GM19467 (cell line): ENCODE measurements at regions not wholly inside any gene's neighbourhood (a gene's known extent, or its start where the extent isn't known, plus 50 kb on each side); places are given as distances from the start of the nearest gene placed in this dataset.

ENCODE experiments used
- ATAC-seq: cut with Tn5 transposase; IDR thresholded peaks from one replicate; pipeline ENCODE4 v1.9.1; 2021; ENCODE audit warnings: mild to moderate bottlenecking, moderate library complexity; ENCODE audit not compliant: unreplicated experiment

DNA sequence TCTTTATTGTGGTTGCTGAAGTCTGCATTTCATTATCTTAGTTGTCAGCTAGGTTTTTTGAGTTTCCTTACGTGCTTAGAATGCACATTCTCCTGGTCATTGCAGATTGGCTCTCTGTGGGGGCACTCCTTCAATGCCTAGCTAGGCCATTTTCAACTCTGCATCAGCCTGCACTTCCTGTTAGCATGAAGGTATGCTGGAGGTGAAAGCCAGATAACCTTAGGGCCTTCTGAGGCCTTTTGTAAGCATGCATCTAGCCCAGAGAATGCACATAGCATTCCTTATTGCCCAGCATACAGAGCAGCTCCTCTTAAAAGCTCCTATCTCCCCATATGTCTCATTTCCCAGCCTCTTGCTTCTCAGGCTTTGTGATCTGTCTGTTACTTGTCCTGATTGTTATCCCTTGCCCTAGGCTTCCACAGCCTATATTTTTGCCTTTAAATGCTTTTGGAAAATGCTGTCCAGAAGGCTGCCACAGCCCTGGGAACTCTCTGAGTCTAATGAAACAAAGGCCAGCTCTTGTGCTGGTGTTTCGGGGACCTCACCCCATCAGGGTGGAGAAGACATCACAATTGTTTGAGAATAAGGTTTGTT, 108.1 kb upstream of the IGFBP3 start:
- no peak for ATAC-seq

DNA sequence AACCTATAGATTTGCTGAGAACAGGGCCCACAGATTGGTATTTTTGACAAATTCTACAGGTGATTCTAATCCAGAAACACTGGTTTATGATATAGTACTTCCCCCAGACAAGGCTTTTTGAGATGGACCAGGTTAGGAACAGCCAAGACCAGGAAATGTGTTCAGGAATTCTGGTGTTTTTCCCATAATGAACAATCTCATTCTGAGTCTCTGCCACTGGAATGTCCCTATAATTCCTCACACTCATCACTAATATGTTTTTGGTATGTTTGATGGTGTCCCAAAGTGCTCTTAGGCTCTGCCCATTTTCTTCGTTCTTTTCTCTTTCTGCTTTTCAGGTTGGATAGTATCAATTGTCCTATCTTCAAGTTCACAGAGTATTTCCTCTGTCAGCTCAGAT, 107.2 kb upstream of the IGFBP3 start:
- no peak for ATAC-seq

DNA sequence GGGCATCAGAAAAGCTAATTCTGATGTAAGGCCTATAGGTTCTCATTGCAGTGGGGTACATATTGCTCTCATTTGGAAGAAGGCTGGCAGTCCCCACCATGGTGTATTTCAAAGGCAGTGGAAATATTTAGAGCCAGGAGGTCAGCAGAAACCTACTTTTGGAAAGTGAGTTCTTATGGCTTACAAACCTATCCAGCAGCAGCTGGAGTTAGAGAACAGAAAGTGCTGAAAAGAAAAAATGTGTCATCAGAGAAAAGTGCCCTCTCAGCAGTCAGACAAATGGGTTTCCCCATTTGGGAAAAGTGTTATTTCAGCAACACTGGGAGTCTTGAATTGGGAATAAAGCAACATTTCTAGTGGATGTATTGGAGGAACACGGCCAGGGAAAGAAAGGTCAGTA, 105.7 kb upstream of the IGFBP3 start:
- no peak for ATAC-seq

DNA sequence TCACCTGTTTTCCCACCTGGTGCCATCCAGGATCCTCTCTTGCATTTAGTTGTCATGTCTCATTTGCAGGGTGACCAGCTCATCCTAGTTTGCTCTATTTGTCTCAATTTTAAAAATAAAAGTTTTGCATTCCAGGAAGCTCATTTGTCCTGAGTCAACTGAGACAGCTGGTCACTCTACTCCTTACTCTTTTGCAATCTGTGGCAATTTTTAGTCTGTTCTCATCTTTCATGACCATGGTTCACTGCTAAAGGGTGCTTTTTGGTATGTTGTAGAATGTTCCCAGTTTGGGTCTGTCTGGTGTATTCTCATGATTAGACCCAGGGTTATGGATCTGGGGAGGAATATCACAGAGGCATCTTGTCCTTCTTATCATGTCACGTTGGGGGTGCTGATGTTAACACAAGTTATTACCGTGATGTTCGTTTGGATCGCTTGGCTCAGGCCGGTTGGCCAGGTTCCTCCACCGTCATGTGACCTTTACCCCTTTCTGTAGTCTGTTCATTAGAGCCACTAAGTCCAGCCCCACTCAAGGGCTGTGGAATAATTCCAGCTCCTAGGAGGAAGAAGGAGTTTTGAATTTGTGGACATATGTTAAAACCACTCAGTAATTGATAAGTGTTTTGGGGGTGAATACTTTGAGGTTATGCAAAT, 103.3 kb upstream of the IGFBP3 start:
- ATAC-seq = no peak

DNA sequence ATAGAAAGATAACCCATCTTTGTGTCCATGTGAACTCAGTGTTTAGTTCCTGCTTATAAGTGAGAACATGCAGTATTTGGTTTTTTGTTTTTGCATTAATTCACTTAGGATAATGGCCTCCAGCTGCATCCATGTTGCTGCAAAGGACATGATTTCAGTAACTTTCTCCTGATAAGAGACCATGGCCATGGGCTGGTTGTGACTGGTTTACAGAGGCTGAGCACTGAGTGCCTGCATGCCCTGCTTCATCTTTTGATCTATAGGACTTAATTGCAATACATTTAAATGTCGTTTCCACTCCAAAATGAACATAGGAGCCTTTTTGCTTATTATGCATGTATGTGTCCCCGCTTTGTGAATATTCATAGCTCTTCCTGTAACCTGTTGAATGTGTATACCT, 101.3 kb upstream of the IGFBP3 start:
- ATAC-seq = no peak

DNA sequence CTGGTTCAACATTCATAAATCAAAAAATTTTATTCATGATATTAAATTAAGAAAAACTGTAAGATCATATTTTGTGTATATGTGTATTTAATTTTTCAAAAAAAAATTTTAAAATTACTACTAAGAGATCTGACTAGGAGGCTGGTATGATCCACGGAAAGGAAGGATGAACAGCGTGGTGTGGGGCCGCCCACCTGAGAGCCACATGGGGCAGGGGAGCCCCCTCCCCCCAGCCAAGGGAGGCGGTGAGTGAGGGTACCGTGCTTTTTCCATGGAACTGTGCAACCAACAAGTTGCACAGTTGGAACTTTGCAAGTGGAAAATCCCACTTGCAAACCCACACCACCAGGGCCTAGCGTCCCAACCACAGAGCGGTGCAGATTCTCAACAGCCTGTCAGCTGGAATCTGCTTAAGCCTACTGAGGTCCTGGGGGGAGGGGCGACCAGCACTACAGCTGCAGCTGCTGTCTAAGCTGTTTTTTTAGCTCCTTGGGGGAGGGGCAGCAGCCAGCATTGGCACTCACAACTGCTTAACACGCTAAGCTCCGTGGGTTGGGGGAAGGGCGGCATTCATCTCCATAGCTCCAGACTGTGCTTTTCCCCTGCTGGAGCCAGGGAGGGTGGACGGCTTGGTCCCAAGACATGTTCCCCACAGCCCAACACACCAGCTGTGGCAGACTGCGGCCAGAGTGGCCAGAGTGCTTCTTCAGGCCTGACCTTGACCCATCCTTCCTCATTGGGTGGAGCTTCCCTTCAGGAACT, 94.2 kb upstream of the IGFBP3 start:
- no peak for ATAC-seq

DNA sequence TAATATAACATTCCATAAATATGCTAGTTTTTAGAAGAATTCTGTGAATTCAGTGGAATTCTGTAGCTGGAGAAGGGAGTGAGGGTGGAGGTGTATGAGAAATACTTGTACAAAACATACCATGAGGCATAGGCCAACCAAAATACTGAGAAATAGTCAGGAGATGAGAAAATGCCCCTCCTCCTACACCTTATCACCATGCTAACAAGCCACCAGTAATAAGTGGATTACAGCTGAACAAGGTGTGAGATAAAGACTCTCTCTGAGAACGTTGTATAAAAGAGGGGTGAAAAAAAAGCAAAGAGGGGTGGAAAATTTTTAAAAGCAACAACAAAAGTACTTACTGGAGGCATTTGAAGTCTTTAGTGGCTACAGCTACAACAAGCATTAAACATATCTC, 90.4 kb upstream of the IGFBP3 start:
- no peak for ATAC-seq

DNA sequence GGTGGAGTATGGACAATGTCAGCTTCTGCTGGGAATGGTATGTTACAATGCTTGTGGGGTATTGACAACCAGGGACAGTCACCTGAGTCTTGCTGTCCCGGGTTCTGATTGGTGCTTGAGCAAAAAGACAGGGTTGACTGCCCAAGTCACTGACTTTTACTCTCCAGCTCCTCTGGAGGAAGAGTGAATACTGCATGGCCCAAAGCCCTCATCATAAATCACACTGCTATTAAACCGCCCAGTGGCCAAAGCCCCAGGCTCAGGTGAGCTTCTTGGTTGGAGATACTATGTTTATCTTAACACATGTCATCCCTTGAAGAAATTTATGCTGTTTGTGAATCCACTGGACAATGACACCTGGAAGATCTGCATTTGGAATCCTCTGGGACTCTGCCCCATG, 90.0 kb upstream of the IGFBP3 start:
- no peak for ATAC-seq

DNA sequence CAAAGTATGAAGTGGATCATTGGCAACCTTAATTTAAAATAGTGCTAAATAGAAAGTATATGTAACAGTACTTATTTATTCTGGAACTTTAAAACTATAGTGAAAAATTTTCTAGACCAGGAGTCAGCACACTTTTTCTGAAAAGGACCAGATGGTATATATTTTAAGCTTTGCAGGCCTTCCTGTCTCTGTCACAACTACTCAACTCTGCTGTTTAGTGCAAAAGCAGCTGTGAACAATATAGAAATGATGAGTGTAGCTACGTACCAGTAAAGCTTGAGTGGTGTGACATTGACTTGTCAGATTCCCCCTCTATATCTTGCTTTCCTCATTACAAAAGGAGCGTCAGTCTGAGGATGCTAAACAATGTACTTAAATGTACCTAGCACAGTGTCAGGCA, 88.1 kb upstream of the IGFBP3 start:
- ATAC-seq = no peak

DNA sequence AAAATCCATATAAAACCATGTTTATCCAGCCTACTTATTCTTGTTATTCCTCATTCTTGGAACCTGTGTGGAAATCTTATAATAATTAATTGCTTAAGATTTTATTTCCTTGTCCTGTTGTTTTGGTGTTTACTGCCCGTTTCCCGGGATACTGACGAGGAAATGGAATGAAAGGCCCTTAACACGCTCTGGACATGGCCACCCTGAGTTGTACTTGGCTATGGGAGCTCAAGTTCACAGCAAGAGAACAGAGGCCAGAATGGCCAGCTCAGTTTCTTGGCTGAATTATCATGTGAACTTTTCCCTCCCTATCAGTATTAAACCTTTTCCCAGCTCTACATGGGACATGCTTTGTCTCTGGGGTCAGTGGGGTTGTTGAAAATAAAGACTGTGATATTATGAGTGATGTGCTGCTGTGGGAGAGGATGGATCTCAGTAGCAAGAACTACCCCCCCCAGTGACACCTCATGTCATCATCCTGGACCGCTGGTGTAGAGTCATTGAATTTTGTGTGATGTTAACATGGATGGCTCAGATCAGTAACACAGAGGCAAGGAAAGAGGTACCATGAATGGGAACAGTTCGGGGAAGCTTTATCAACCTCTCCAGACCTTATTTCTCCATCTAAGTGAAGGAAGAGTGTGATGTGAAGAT, 87.0 kb upstream of the IGFBP3 start:
- ATAC-seq = no peak

DNA sequence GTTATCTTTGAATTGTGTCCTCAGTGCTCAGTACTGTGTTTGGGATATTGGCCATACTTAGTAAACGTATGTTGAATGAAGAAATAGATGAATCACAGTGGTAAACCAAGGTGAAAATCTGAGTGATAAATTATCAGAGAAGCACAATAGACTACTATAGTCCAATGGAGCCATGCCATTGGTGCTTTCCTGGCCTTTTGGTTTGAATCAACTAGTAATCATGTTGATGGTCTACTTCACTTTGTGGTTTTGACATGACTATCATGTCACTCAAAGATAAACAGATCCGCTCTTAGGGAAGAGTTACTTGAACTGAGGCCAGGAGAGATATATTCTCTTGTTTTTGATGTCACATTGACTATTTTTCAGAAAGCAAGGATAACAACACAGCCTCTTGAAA, 86.1 kb upstream of the IGFBP3 start:
- no peak for ATAC-seq

DNA sequence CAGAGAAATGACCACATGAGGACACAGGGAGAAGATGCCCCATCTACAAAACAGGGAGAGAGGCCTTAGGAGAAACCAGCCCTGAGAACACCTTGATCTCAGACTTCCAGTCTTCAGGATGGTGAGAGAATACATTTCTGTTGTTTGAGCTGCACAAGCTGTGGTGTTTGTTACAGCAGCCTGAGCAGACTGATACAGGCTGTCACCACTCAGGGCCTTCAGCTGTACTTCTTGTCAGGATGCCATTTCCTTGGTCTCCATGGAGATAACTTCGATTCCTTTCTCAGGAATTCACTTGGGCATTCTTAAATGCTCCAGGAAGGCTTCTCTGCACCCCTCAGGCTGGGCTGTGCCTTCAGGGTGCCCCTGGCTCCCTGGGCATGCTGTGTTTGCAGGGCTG, 85.7 kb upstream of the IGFBP3 start:
- ATAC-seq = no peak

DNA sequence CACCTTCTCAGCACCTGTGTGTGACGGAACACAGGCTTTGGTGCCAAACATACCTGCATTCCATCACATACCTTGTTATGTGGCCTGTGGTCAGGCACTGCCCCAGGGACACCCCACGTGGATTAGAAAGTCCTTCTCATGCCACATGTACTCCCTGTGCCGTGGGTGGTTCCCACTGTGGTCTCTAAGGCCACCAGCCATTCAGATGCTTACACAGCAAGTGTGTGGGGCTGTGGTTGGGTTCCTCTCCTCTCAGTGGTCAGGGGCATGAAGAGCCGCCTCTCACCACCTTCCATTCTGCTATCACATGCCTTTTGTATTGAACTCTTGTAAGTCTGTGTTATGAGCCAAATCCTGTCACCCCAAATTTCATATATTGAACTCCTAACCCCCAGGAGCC, 85.1 kb upstream of the IGFBP3 start:
- no peak for ATAC-seq

DNA sequence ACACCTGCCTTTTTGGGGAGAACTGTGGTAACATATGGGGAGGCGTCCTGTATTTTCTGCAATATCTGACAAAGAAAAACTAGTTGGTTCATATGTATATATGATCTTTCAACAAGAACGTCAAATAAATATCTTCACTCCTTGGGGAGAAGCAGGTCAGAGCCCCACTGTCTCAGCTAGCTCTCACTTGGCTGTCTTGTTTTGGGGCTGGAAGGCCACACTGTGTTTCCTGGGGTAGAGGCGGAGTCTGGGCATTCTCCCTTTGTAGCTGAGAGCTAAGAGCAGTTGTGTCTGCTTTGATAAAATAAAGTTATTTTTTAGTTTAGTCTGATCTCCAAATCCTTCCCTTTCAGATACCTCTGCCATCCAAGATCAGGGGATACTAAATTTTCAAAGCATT, 83.9 kb upstream of the IGFBP3 start:
- ATAC-seq = no peak

DNA sequence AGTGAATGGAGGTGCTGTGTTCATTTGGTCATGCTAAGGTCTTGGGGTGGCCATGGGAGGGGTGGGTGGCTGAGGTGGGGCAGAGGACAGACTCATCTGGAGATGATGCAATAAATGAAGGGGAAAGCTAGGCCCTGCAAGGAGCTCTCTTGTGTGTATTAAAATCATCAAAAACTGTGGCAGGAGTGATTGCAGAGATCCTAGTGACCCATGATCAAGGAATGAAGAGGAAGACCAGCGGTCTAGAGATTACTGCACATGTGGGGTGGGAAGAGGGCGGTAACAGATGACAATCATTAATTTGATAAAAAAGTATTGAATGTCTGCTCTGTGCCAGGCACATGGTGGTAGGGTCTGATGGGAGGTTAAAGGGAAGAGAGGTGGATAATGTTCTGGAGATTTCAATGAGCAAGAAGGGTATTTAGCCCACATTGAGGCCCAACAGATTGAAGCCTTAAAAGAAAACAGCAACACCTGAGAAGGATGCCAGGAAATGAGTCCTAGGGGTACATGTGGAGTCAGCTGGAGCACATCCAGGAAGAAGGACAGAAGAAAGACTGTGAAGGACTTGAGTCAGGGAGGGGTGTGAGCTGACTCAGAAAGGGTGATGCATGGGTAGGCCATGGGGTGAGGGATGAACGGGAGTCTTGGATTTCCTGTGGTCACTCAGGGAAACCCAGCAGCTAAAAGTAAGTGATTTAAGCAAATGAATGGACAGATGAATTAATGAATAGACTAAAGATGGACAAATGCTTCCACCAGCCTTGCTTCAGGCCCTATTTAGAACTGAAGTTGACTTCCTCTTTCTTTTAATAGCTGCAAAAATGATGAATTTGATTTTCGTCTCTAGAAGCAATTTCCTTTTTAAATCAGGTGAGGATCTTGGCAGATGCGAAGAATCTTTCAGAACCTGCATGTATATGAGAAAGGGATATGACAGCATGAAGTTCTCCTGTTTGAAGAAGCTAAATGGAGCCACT, 83.1 kb upstream of the IGFBP3 start:
- no peak for ATAC-seq

DNA sequence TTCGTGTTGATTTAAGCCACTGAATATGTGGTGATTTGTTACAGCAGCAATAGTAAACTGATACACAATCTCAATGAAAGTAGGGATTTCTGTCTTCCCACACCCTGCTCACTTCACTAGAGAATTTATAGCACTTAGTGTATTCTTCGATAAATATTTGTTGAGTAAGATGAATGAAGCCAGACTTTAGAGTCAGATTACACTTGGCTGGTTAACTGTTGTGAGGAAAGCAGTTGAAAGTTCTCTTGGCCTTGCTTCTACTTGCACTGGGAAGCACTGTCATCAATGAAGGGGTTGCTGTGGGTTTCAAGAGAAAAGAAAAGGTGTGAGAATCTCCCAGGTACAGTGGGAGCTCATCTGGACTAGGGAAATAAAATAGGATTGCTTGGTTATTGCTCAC, 82.1 kb upstream of the IGFBP3 start:
- no peak for ATAC-seq

DNA sequence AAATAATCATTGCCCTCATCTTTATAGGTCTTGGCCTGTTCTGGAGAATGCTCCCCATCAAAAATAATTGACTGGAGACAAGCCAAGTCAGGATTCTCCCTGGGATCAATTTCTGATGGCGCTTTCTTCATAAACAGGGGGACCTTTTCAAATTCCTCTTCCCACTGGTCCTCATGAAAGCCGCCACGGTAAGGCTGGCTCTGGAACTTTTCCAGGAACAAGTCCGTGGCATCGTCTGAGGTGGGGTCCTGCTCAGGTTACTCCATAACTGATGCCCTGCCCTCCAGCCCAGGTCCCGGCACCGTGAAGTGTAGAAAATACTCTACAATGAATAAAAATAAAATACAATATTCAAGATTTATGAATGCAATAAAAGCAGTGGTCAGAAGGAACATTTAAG, 79.4 kb upstream of the IGFBP3 start:
- no peak for ATAC-seq

DNA sequence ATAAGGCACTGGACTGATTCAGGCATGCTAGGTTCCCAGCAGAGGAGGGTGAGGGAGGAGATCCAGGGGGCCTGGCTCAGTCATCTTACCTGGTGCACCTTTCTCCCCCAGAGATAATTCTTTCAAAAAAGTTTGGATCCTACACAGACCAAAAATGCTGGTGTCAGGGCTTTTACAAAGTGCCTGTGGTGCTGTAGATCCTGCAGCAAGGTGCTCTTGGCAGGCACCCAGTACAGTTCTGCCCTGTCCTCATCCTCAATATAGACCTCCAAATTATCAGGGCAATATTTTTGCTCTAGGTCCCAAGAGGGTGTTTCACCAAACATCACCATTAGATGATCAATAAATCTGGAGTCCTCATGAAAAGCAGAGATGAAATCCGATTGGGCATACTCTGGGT, 78.5 kb upstream of the IGFBP3 start:
- ATAC-seq = no peak

DNA sequence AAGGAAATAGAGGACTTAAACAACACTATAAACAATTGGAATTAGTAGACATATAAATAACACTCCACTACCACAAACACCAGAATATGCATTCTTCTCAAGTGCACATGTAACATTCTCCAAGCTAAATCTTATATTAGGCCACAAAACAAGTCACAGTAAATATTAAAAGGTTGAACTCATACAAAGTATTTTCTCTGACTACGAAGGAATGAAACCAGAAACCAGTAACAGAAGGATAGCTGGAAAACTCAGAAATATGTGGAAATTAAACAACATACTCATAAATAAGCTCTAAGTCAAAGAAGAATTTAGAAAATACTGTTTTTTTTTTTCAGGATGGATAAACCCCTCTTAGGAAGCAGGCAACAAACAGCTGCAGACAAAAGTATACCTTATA, 77.4 kb upstream of the IGFBP3 start:
- ATAC-seq = no peak

DNA sequence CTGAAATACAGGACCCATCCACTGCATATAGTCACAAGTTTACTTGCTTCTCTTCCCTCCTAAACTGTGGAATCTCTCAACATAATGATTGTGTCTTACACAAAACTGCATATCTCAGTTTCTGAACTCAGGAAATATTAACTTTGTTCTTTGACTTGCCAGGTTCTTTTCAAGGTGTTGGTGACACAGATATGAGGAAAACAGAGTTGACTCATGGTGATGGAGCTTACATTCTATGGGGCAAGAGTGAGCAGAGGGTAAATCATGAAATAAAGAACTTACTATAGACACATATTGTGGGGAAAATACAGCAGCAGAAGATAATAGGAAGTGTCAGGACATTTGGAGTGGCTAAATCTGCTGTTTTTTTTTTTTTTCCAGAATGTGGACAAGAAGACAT, 72.5 kb upstream of the IGFBP3 start:
- ATAC-seq = no peak

DNA sequence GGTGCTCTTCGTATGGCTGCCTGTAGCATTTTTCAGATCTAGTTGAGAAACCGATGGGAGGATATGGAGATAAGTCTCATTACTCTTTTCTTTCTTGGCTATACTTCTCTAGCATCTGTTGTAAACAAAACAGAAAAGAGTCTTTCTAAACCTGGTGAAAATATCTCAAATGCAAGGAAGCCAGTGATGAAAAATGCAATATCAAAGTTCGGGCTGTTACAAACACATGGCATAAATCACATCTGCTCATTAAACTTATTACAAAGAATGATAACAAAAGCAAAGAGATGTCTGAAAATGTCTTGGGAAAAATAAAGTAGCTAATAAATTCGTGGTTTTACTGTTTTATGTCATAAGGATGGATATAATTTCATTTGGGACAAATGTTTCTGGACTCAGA, 71.8 kb upstream of the IGFBP3 start:
- ATAC-seq = no peak
